ENCODE measurements at regions not wholly inside any gene's neighbourhood (a gene's known extent, or its start where the extent isn't known, plus 50 kb on each side); places are given as distances from the start of the nearest gene placed in this dataset.

GRCh38 chr12:91968076-91968776, 177.4 kb downstream of the BTG1 start:
- DNase-seq (ENCODE audit: low read depth in 2 of 2): no peak

- no peak for DNase-seq (ENCODE audit: low read depth in 2 of 2)
Measured at GRCh38 chr12:91967590-91967989, 178.1 kb downstream of the BTG1 start.

GRCh38 chr12:91965781-91966180, 179.9 kb downstream of the BTG1 start:
- no peak for DNase-seq (ENCODE audit: low read depth in 2 of 2)

GRCh38 chr12:91964501-91964900, 181.1 kb downstream of the BTG1 start:
- DNase-seq (ENCODE audit: low read depth in 2 of 2): no peak

- DNase-seq (ENCODE audit: low read depth in 2 of 2): no peak
Measured at GRCh38 chr12:91959220-91959619, 186.4 kb downstream of the BTG1 start.

GRCh38 chr12:91958816-91959215, 186.8 kb downstream of the BTG1 start:
- no peak for DNase-seq (ENCODE audit: low read depth in 2 of 2)

GRCh38 chr12:91954747-91955146, 190.9 kb downstream of the BTG1 start:
- DNase-seq (ENCODE audit: low read depth in 2 of 2): no peak

GRCh38 chr12:91954326-91954725, 191.3 kb downstream of the BTG1 start:
- DNase-seq (ENCODE audit: low read depth in 2 of 2): no peak

- DNase-seq (ENCODE audit: low read depth in 2 of 2): no peak
Measured at GRCh38 chr12:91952916-91953315, 192.7 kb downstream of the BTG1 start.

GRCh38 chr12:91951571-91951970, 194.1 kb downstream of the BTG1 start:
- no peak for DNase-seq (ENCODE audit: low read depth in 2 of 2)

GRCh38 chr12:91948504-91948903, 197.1 kb downstream of the BTG1 start:
- DNase-seq (ENCODE audit: low read depth in 2 of 2): no peak

- no peak for DNase-seq (ENCODE audit: low read depth in 2 of 2)
Measured at GRCh38 chr12:91947459-91947858, 198.2 kb downstream of the BTG1 start.

- DNase-seq (ENCODE audit: low read depth in 2 of 2): no peak
Measured at GRCh38 chr12:91944637-91945036, 201.0 kb downstream of the BTG1 start.

GRCh38 chr12:91940826-91941570, 204.6 kb downstream of the BTG1 start:
- no peak for DNase-seq (ENCODE audit: low read depth in 2 of 2)

- no peak for DNase-seq (ENCODE audit: low read depth in 2 of 2)
Measured at GRCh38 chr12:91940322-91940721, 205.3 kb downstream of the BTG1 start.

GRCh38 chr12:91937706-91938105, 207.9 kb downstream of the BTG1 start:
- DNase-seq (ENCODE audit: low read depth in 2 of 2): no peak

GRCh38 chr12:91937009-91937408, 208.6 kb downstream of the BTG1 start:
- no peak for DNase-seq (ENCODE audit: low read depth in 2 of 2)

- DNase-seq (ENCODE audit: low read depth in 2 of 2): no peak
Measured at GRCh38 chr12:91935296-91935695, 210.3 kb downstream of the BTG1 start.

- DNase-seq (ENCODE audit: low read depth in 2 of 2): no peak
Measured at GRCh38 chr12:91931111-91931510, 214.5 kb downstream of the BTG1 start.

GRCh38 chr12:91928501-91928900, 217.1 kb downstream of the BTG1 start:
- no peak for DNase-seq (ENCODE audit: low read depth in 2 of 2)

GRCh38 chr12:91926848-91927247, 218.8 kb downstream of the BTG1 start:
- DNase-seq (ENCODE audit: low read depth in 2 of 2): no peak

- DNase-seq (ENCODE audit: low read depth in 2 of 2): no peak
Measured at GRCh38 chr12:91924827-91925226, 220.8 kb downstream of the BTG1 start.

GRCh38 chr12:91923864-91924263, 221.8 kb downstream of the BTG1 start:
- no peak for DNase-seq (ENCODE audit: low read depth in 2 of 2)

All from stimulated activated CD8-positive, alpha-beta memory T cell treated with anti-CD3 and anti-CD28 coated beads, Interleukin-7, amount 100 ng/mL, for 4 hours (primary cell).